Mesothelial cell of epicardium (in vitro differentiated cells): ENCODE measurements at regions not wholly inside any gene's neighbourhood (a gene's known extent, or its start where the extent isn't known, plus 50 kb on each side); places are given as distances from the start of the nearest gene placed in this dataset.

ENCODE experiments used
- DNase-seq, 2 experiments: peaks; one replicate each; pipeline ENCODE4 v3.0.0; 2021; ENCODE audit warnings: low spot score in 2 of 2; ENCODE audit not compliant: unreplicated experiment in 2 of 2
- H3K27ac Mint-ChIP-seq: 2 replicates; pipeline ENCODE4 v1.8.0; 2021; ENCODE audit warnings: mixed read lengths
- H3K27me3 Mint-ChIP-seq: 2 replicates; pipeline ENCODE4 v1.8.0; 2021; ENCODE audit warnings: low read depth, mixed read lengths
- H3K36me3 Mint-ChIP-seq: 2 replicates; pipeline ENCODE4 v1.8.0; 2021; ENCODE audit warnings: mixed read lengths
- H3K4me1 Mint-ChIP-seq: 2 replicates; pipeline ENCODE4 v1.8.0; 2021; ENCODE audit warnings: mixed read lengths
- H3K4me3 Mint-ChIP-seq: 2 replicates; pipeline ENCODE4 v1.8.0; 2021; ENCODE audit warnings: mild to moderate bottlenecking, moderate library complexity, mixed read lengths
- H3K9me3 Mint-ChIP-seq: 2 replicates; pipeline ENCODE4 v1.8.0; 2021; ENCODE audit warnings: mixed read lengths
- TF ChIP-seq, protein P1 (sequence below): fragments of 200-600 bp; sonication (generic); IDR thresholded peaks from one replicate; pipeline ENCODE4 v1.5.0; 2021; ENCODE audit warnings: antibody characterized with exemption; ENCODE audit not compliant: unreplicated experiment

- no peak for DNase-seq
- H3K4me1 Mint-ChIP-seq = no peaks in the 10 kb centered on the region
- H3K4me3 Mint-ChIP-seq = no peak overlapping the region
- TF ChIP-seq, protein P1, sequence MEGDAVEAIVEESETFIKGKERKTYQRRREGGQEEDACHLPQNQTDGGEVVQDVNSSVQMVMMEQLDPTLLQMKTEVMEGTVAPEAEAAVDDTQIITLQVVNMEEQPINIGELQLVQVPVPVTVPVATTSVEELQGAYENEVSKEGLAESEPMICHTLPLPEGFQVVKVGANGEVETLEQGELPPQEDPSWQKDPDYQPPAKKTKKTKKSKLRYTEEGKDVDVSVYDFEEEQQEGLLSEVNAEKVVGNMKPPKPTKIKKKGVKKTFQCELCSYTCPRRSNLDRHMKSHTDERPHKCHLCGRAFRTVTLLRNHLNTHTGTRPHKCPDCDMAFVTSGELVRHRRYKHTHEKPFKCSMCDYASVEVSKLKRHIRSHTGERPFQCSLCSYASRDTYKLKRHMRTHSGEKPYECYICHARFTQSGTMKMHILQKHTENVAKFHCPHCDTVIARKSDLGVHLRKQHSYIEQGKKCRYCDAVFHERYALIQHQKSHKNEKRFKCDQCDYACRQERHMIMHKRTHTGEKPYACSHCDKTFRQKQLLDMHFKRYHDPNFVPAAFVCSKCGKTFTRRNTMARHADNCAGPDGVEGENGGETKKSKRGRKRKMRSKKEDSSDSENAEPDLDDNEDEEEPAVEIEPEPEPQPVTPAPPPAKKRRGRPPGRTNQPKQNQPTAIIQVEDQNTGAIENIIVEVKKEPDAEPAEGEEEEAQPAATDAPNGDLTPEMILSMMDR = no peak
- no peaks in the 10 kb centered on the region for H3K36me3 Mint-ChIP-seq
- H3K9me3 Mint-ChIP-seq = no peaks in the 10 kb centered on the region
- peaks cover 5% of the 10 kb centered on the region for H3K27me3 Mint-ChIP-seq
- no peak overlapping the region for H3K27ac Mint-ChIP-seq
These were observed 1280.2 kb upstream of the C9orf72 start for GRCh38 chr9:28853477-28853876.

- no peaks in the 10 kb centered on the region for H3K27me3 Mint-ChIP-seq
- H3K4me3 Mint-ChIP-seq = no peak overlapping the region
- peaks cover 12% of the 10 kb centered on the region for H3K4me1 Mint-ChIP-seq
- no peaks in the 10 kb centered on the region for H3K36me3 Mint-ChIP-seq
- no peaks in the 10 kb centered on the region for H3K9me3 Mint-ChIP-seq
- no peak overlapping the region for H3K27ac Mint-ChIP-seq
- TF ChIP-seq, protein P1 = no peak
- no peak for DNase-seq
These were observed 1293.7 kb upstream of the C9orf72 start for GRCh38 chr9:28866951-28867350.

- Mint-ChIP-seq H3K9me3 (no peaks in the 10 kb centered on the region), H3K4me3 (no peak overlapping the region), H3K4me1 (peaks cover 12% of the 10 kb centered on the region), H3K27ac (no peak overlapping the region), H3K27me3 (no peaks in the 10 kb centered on the region), H3K36me3 (no peaks in the 10 kb centered on the region)
- DNase-seq = no peak
- TF ChIP-seq, protein P1 = no peak
These were observed 1295.1 kb upstream of the C9orf72 start for GRCh38 chr9:28868228-28868990.

GRCh38 chr9:28882529-28882928 is 1309.2 kb upstream of the C9orf72 start:
- no peak overlapping the region for H3K4me3 Mint-ChIP-seq
- peaks cover 2% of the 10 kb centered on the region for H3K4me1 Mint-ChIP-seq
- H3K9me3 Mint-ChIP-seq = no peaks in the 10 kb centered on the region
- DNase-seq = no peak
- no peaks in the 10 kb centered on the region for H3K36me3 Mint-ChIP-seq
- TF ChIP-seq, protein P1 = no peak
- no peak overlapping the region for H3K27ac Mint-ChIP-seq
- H3K27me3 Mint-ChIP-seq = no peaks in the 10 kb centered on the region

GRCh38 chr9:28883234-28883633 is 1310.0 kb upstream of the C9orf72 start:
- H3K27me3 Mint-ChIP-seq = no peaks in the 10 kb centered on the region
- H3K27ac Mint-ChIP-seq = no peak overlapping the region
- peaks cover 4% of the 10 kb centered on the region for H3K4me1 Mint-ChIP-seq
- H3K4me3 Mint-ChIP-seq = no peak overlapping the region
- TF ChIP-seq, protein P1 = no peak
- DNase-seq = no peak
- H3K36me3 Mint-ChIP-seq = no peaks in the 10 kb centered on the region
- H3K9me3 Mint-ChIP-seq = no peaks in the 10 kb centered on the region
